ENCODE measurements at regions not wholly inside any gene's neighbourhood (a gene's known extent, or its start where the extent isn't known, plus 50 kb on each side); places are given as distances from the start of the nearest gene placed in this dataset.

- TF ChIP-seq CTCF (IDR thresholded peaks at IDR 0.05; ENCODE audit: low read depth, low read length) (no peak), EZH2phosphoT487 (IDR thresholded peaks at IDR 0.05; ENCODE audit: low read depth) (no peak)
These were observed 78.5 kb upstream of the C16orf82 start for GRCh38 chr16:26988186-26988585.

All from OCI-LY3 (cell line).